ENCODE measurements at regions not wholly inside any gene's neighbourhood (a gene's known extent, or its start where the extent isn't known, plus 50 kb on each side); places are given as distances from the start of the nearest gene placed in this dataset.

- Histone ChIP-seq H3K9me1 (ENCODE audit: control insufficient read depth, extremely low read depth, insufficient read depth, low read length) (no peaks in the 10 kb centered on the region), H3K79me2 (ENCODE audit: control insufficient read depth, insufficient read depth, low read length) (no peaks in the 10 kb centered on the region), H3K36me3 (ENCODE audit: control insufficient read depth in 2 of 2, extremely low read depth in 1 of 2, insufficient read depth in 2 of 2, low read length in 2 of 2) (no peaks in the 10 kb centered on the region), H4K20me1 (ENCODE audit: control insufficient read depth, extremely low read depth, insufficient read depth, low read length) (no peaks in the 10 kb centered on the region), H3K27me3 (ENCODE audit: control insufficient read depth, extremely low read depth, insufficient read depth, low read length) (no peaks in the 10 kb centered on the region), H3K4me3 (ENCODE audit: control insufficient read depth in 2 of 3, extremely low read depth in 1 of 3, insufficient read depth in 2 of 3, low read depth in 1 of 3, low read length in 3 of 3) (no peak overlapping the region), H3K9ac (ENCODE audit: control insufficient read depth, extremely low read depth, insufficient read depth, low read length) (no peak overlapping the region), H3K4me1 (ENCODE audit: control insufficient read depth, extremely low read depth, insufficient read depth, low read length) (no peaks in the 10 kb centered on the region), H3K4me2 (ENCODE audit: control insufficient read depth, extremely low read depth, insufficient read depth, low read depth, low read length) (no peak overlapping the region), H2AFZ (ENCODE audit: control insufficient read depth, low read length) (no peak overlapping the region), H3K27ac (ENCODE audit: control insufficient read depth, insufficient read depth, low read length) (no peak overlapping the region), H3K9me3 (ENCODE audit: control insufficient read depth, low read depth, low read length) (no peaks in the 10 kb centered on the region)
- FAIRE-seq (no peak), DNase-seq (ENCODE audit: low read depth, low spot score) (no peak)
- dilution Hi-C loops (cut with MboI; ENCODE audit: extremely low pct_ligation_motif_present, low sequenced_read_pairs): no loop called here
- no peak for TF ChIP-seq CTCF (optimal IDR thresholded peaks at IDR 0.05 in 1 of 3, IDR thresholded peaks at IDR 0.05 in 1 of 3, conservative IDR thresholded peaks at IDR 0.05 in 1 of 3; ENCODE audit: extremely low read depth in 1 of 3, insufficient read depth in 2 of 3, low read length in 3 of 3)
- no peak for TF ChIP-seq EZH2 (IDR thresholded peaks at IDR 0.05; ENCODE audit: low read length)
Measured at GRCh38 chr13:87234981-87235380, 436.2 kb upstream of the SLITRK5 start.

DNA sequence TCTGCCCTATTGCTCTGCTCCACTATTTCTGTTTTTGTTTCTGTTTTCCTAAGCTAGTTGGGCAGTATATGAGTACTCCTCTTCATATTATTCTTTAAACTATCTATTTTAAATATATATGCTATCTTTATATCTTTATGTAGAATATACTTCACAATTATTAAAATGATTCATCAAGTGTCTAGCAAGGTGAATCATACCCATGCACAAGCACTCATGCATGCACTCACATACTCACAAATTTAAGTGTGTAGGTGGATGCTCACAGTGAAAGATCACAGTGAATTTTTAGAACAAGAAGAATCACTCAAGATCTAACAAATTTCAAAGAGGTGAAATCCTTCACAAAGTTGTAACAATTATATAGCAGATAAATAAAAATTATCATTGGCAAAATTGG lies 435.6 kb upstream of the SLITRK5 start:
- dilution Hi-C loops (cut with MboI; ENCODE audit: extremely low pct_ligation_motif_present, low sequenced_read_pairs): no loop called here
- FAIRE-seq: no peak
- no peaks in the 10 kb centered on the region for H3K79me2 ChIP-seq (ENCODE audit: control insufficient read depth, insufficient read depth, low read length)
- H3K4me1 ChIP-seq (ENCODE audit: control insufficient read depth, extremely low read depth, insufficient read depth, low read length): no peaks in the 10 kb centered on the region
- H3K9ac ChIP-seq (ENCODE audit: control insufficient read depth, extremely low read depth, insufficient read depth, low read length): no peak overlapping the region
- H3K4me3 ChIP-seq (ENCODE audit: control insufficient read depth in 2 of 3, extremely low read depth in 1 of 3, insufficient read depth in 2 of 3, low read depth in 1 of 3, low read length in 3 of 3): no peak overlapping the region
- no peak overlapping the region for H2AFZ ChIP-seq (ENCODE audit: control insufficient read depth, low read length)
- no peaks in the 10 kb centered on the region for H4K20me1 ChIP-seq (ENCODE audit: control insufficient read depth, extremely low read depth, insufficient read depth, low read length)
- no peaks in the 10 kb centered on the region for H3K36me3 ChIP-seq (ENCODE audit: control insufficient read depth in 2 of 2, extremely low read depth in 1 of 2, insufficient read depth in 2 of 2, low read length in 2 of 2)
- H3K27ac ChIP-seq (ENCODE audit: control insufficient read depth, insufficient read depth, low read length): no peak overlapping the region
- H3K4me2 ChIP-seq (ENCODE audit: control insufficient read depth, extremely low read depth, insufficient read depth, low read depth, low read length): no peak overlapping the region
- H3K9me1 ChIP-seq (ENCODE audit: control insufficient read depth, extremely low read depth, insufficient read depth, low read length): no peaks in the 10 kb centered on the region
- TF ChIP-seq CTCF (optimal IDR thresholded peaks at IDR 0.05 in 1 of 3, IDR thresholded peaks at IDR 0.05 in 1 of 3, conservative IDR thresholded peaks at IDR 0.05 in 1 of 3; ENCODE audit: extremely low read depth in 1 of 3, insufficient read depth in 2 of 3, low read length in 3 of 3) (no peak), EZH2 (IDR thresholded peaks at IDR 0.05; ENCODE audit: low read length) (no peak)
- no peaks in the 10 kb centered on the region for H3K9me3 ChIP-seq (ENCODE audit: control insufficient read depth, low read depth, low read length)
- H3K27me3 ChIP-seq (ENCODE audit: control insufficient read depth, extremely low read depth, insufficient read depth, low read length): no peaks in the 10 kb centered on the region
- DNase-seq (ENCODE audit: low read depth, low spot score): no peak
